ENCODE measurements at regions not wholly inside any gene's neighbourhood (a gene's known extent, or its start where the extent isn't known, plus 50 kb on each side); places are given as distances from the start of the nearest gene placed in this dataset.
A peak's percentile ranks its signal among the peaks of the same experiment; 100 is the strongest.

GRCh38 chr12:30197392-30198057 is 413.8 kb upstream of the TMTC1 start:
- Histone ChIP-seq H4K20me1 (ENCODE audit: insufficient read depth, low read length) (no peaks in the 10 kb centered on the region), H4K91ac (ENCODE audit: insufficient read depth, low read depth, low read length) (no peak overlapping the region), H3K36me3 (ENCODE audit: control insufficient read depth, insufficient read depth, low read length) (no peaks in the 10 kb centered on the region), H3K27ac (ENCODE audit: insufficient read depth, low read length) (no peak overlapping the region), H3K14ac (replicated peaks; ENCODE audit: low read depth, low read length) (no peak overlapping the region), H3K4me1 (ENCODE audit: control insufficient read depth, insufficient read depth, low read length) (peaks cover 1% of the 10 kb centered on the region; the same call in 1 of the 2 replicates), H3K23ac (ENCODE audit: low read depth, low read length) (no peak overlapping the region), H3K4ac (ENCODE audit: low read depth, low read length) (no peak overlapping the region), H3K79me1 (ENCODE audit: low read depth in 1 of 2, low read length in 2 of 2) (no peaks in the 10 kb centered on the region), H2BK20ac (ENCODE audit: low read depth, low read length) (no peak overlapping the region), H3K9me1 (ENCODE audit: insufficient read depth, low read length) (no peaks in the 10 kb centered on the region), H3K4me3 (ENCODE audit: insufficient read depth, low read depth, low read length) (no peak overlapping the region), H3K9me3 (ENCODE audit: control insufficient read depth, insufficient read depth, low read length) (no peaks in the 10 kb centered on the region), H4K5ac (ENCODE audit: low read depth, low read length) (no peak overlapping the region), H3K27me3 (ENCODE audit: control insufficient read depth, insufficient read depth, low read length) (peaks cover 28% of the 10 kb centered on the region), H2AK9ac (replicated peaks; ENCODE audit: low read depth, low read length, poor library complexity) (no peak overlapping the region), H3K56ac (ENCODE audit: extremely low read depth, insufficient read depth, low read length) (no peak overlapping the region), H2BK120ac (ENCODE audit: low read depth, low read length) (no peak overlapping the region), H4K8ac (ENCODE audit: low read depth in 2 of 2, low read length in 2 of 2) (no peak overlapping the region), H2AK5ac (ENCODE audit: low read depth, low read length) (no peak overlapping the region), H3K9ac (ENCODE audit: low read depth, low read length) (no peak overlapping the region), H3K18ac (ENCODE audit: low read depth, low read length) (no peak overlapping the region), H2BK5ac (ENCODE audit: low read depth, low read length, poor library complexity, severe bottlenecking) (no peak overlapping the region), H2AFZ (replicated peaks; ENCODE audit: low read length, poor library complexity) (no peak overlapping the region), H3K4me2 (ENCODE audit: low read depth, low read length) (no peak overlapping the region), H2BK15ac (ENCODE audit: low read depth, low read length) (no peak overlapping the region)
- TF ChIP-seq, protein P1, sequence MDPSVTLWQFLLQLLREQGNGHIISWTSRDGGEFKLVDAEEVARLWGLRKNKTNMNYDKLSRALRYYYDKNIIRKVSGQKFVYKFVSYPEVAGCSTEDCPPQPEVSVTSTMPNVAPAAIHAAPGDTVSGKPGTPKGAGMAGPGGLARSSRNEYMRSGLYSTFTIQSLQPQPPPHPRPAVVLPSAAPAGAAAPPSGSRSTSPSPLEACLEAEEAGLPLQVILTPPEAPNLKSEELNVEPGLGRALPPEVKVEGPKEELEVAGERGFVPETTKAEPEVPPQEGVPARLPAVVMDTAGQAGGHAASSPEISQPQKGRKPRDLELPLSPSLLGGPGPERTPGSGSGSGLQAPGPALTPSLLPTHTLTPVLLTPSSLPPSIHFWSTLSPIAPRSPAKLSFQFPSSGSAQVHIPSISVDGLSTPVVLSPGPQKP (IDR thresholded peaks at IDR 0.05; ENCODE audit: borderline replicate concordance, low read depth, low read length): no peak
- TF ChIP-seq BHLHE40 (IDR thresholded peaks at IDR 0.05; ENCODE audit: low read depth, low read length) (no peak), SMC3 (IDR thresholded peaks at IDR 0.05; ENCODE audit: low read depth, low read length) (no peak), MAZ (IDR thresholded peaks at IDR 0.05; ENCODE audit: borderline replicate concordance, low read depth, low read length) (no peak), CHD1 (IDR thresholded peaks at IDR 0.05; ENCODE audit: low read depth, low read length) (no peak), CTCF (conservative IDR thresholded peaks at IDR 0.05; ENCODE audit: low read depth, low read length) (no peak), NFE2L2 (IDR thresholded peaks at IDR 0.05; ENCODE audit: low read depth, low read length) (no peak)
- WGBS, 2 experiments (ENCODE audit: extremely low coverage in 2 of 2, insufficient read length in 1 of 2): no CpG with 5 or more reads among the region's 6 CpGs
- dilution Hi-C loops (cut with HindIII; ENCODE audit: low sequenced_read_pairs, unreplicated experiment): no loop called here
- ChIA-PET CTCF (interaction anchor here (0.9 kb wide), 1 partner anchor 13 kb away, joined by 3 read pairs; no protein-coding TSS in a partner anchor), POLR2A (ENCODE audit: unreplicated experiment) (no interaction called here)
- intact Hi-C loops (cut with micrococcal nuclease): no loop called here
- in situ Hi-C loops (cut with MboI; ENCODE audit: low sequenced_read_pairs): no loop called here
- DNase-seq (peak; percentile 43), ATAC-seq (ENCODE audit: low read depth) (peak; percentile 59)
- BruUV-seq (replicated peaks): no TSS peak
